ENCODE measurements at regions not wholly inside any gene's neighbourhood (a gene's known extent, or its start where the extent isn't known, plus 50 kb on each side); places are given as distances from the start of the nearest gene placed in this dataset.

GRCh38 chr5:158423623-158424200 lies 564.8 kb upstream of the CLINT1 start:
- Histone ChIP-seq H3K36me3 (ENCODE audit: low read depth, missing control alignments) (no peaks in the 10 kb centered on the region), H3K27ac (peak overlapping the region in 1 of 2 donors; percentile 22), H3K9me3 (no peaks in the 10 kb centered on the region), H3K4me1 (no peaks in the 10 kb centered on the region), H3K27me3 (no peaks in the 10 kb centered on the region), H3K4me3 (no peak overlapping the region)
- WGBS, 2 donors, result 66 to 70% methylated on average over 2 of the region's 2 CpGs
- TF ChIP-seq CTCF (IDR thresholded peaks at IDR 0.05) (no peak), POLR2A (IDR thresholded peaks at IDR 0.05) (no peak)
- DNase-seq, result no peak
- intact Hi-C loops (cut with DNase I; ENCODE audit: low total_unique reads), result no loop called here

DNA sequence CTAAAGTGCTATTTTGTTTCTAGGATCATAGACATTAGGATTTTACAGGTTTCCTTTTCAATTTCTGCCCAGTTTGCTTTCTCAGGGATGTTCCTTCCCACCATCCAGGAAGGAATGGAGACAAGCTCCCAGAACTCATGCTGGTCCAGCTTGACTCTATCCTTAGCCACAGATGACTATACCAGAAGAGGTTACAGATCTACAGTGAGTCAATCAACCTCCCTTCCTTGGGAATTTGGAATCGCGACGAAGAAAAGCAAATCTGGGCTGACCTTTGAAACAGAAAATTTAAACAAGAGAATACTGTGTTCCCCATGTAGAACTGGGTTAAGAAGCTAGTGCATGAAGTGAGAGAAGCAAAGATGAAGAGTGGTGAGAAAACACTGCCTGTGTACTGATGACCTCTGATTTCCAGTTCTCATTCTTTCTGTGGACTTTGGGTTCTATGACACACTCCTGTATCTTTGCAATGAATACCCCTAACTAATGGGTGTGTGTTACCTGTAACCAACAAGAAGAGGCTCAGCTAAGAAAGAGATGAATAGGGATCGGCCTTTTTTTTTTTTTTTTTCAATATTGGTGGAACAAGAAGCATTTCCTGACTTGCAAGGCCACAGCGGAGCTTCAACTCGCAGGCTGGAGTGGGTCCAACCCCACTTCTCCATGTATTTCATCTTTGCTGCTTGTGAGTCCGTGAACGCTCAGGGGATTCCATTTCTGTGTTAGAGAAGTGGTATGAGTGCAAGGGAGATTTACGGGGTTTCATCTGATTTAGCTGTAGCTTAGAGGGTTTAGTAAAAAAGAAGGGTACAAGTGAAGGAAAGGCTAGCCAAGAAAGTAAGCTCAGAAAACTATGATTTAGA lies 563.9 kb upstream of the CLINT1 start:
- DNase-seq, result no peak
- Histone ChIP-seq H3K4me3 (no peak overlapping the region), H3K27ac (no peak overlapping the region), H3K9me3 (no peaks in the 10 kb centered on the region), H3K27me3 (no peaks in the 10 kb centered on the region), H3K36me3 (ENCODE audit: low read depth, missing control alignments) (no peaks in the 10 kb centered on the region), H3K4me1 (no peaks in the 10 kb centered on the region)
- TF ChIP-seq POLR2A (IDR thresholded peaks at IDR 0.05) (no peak), CTCF (IDR thresholded peaks at IDR 0.05) (no peak)
- WGBS, 2 donors, result 74 to 76% methylated on average over 9 of the region's 9 CpGs
- intact Hi-C loops (cut with DNase I; ENCODE audit: low total_unique reads), result no loop called here

- no peaks in the 10 kb centered on the region for H3K4me1 ChIP-seq
- no peaks in the 10 kb centered on the region for H3K36me3 ChIP-seq (ENCODE audit: low read depth, missing control alignments)
- intact Hi-C loops (cut with DNase I; ENCODE audit: low total_unique reads), result no loop called here
- H3K27ac ChIP-seq, result no peak overlapping the region
- H3K27me3 ChIP-seq, result no peaks in the 10 kb centered on the region
- no peak overlapping the region for H3K4me3 ChIP-seq
- TF ChIP-seq POLR2A (IDR thresholded peaks at IDR 0.05) (no peak), CTCF (IDR thresholded peaks at IDR 0.05) (no peak)
- H3K9me3 ChIP-seq, result no peaks in the 10 kb centered on the region
- 83 to 84% methylated on average over 6 of the region's 6 CpGs for WGBS, 2 donors
- DNase-seq, result no peak
These were observed 562.4 kb upstream of the CLINT1 start for GRCh38 chr5:158421319-158421718.

GRCh38 chr5:158419186-158419585 lies 560.2 kb upstream of the CLINT1 start:
- WGBS, 2 donors, result 62 to 74% methylated on average over 2 of the region's 2 CpGs
- H3K36me3 ChIP-seq (ENCODE audit: low read depth, missing control alignments), result no peaks in the 10 kb centered on the region

More at GRCh38 chr5:158419186-158419585, 560.2 kb upstream of the CLINT1 start:
- Histone ChIP-seq H3K4me3 (no peak overlapping the region), H3K27ac (no peak overlapping the region), H3K4me1 (peaks cover 5% of the 10 kb centered on the region), H3K9me3 (no peaks in the 10 kb centered on the region), H3K27me3 (no peaks in the 10 kb centered on the region)
- intact Hi-C loops (cut with DNase I; ENCODE audit: low total_unique reads), result no loop called here
- DNase-seq, result no peak
- TF ChIP-seq POLR2A (IDR thresholded peaks at IDR 0.05) (no peak), CTCF (IDR thresholded peaks at IDR 0.05) (no peak)
